WTC11 (cell line): ENCODE measurements at regions not wholly inside any gene's neighbourhood (a gene's known extent, or its start where the extent isn't known, plus 50 kb on each side); places are given as distances from the start of the nearest gene placed in this dataset.

Experiments
- ATAC-seq: fragments of 200-7000 bp; cut with Tn5 transposase; 2 replicates; pipeline ENCODE4 v1.10.0; 2021; ENCODE audit warnings: mild to moderate bottlenecking, moderate library complexity
- CTCF ChIA-PET: fragments of 300-600 bp; sonication (Branson Sonifier 250); formaldehyde crosslinking; loops from one replicate; lab custom pipeline; 2021; ENCODE audit warnings: antibody characterized with exemption; lab: Charles Lee
- POLR2A ChIA-PET: fragments of 350-600 bp; sonication (Branson Sonifier 250); formaldehyde crosslinking; loops from one replicate; lab custom pipeline; 2021; ENCODE audit warnings: antibody characterized with exemption; lab: Charles Lee
- DNase-seq: peaks from one replicate; pipeline ENCODE4 v3.0.0; 2021; ENCODE audit warnings: low spot score
- H3K27ac Mint-ChIP-seq: 2 replicates; pipeline ENCODE4 v1.8.0; 2021; ENCODE audit warnings: mixed read lengths
- H3K27me3 Mint-ChIP-seq: 2 replicates; pipeline ENCODE4 v1.8.0; 2021; ENCODE audit warnings: low read depth, mild to moderate bottlenecking, moderate library complexity, mixed read lengths
- H3K36me3 Mint-ChIP-seq: 2 replicates; pipeline ENCODE4 v1.8.0; 2021; ENCODE audit warnings: mixed read lengths
- H3K4me1 Mint-ChIP-seq: 2 replicates; pipeline ENCODE4 v1.8.0; 2022; ENCODE audit warnings: mixed read lengths
- H3K4me3 Mint-ChIP-seq: 2 replicates; pipeline ENCODE4 v1.8.0; 2021; ENCODE audit warnings: mild to moderate bottlenecking, moderate library complexity, mixed read lengths
- H3K9me3 Mint-ChIP-seq: 2 replicates; pipeline ENCODE4 v1.8.0; 2021; ENCODE audit warnings: mixed read lengths
- AFF4 ChIP-seq: sonication (generic); formaldehyde crosslinking; IDR thresholded peaks from 2 replicates; pipeline ENCODE4 v1.8.1; 2023; ENCODE audit warnings: mild to moderate bottlenecking, missing genetic modification reagents, borderline replicate concordance
- ELF4 ChIP-seq: sonication (generic); formaldehyde crosslinking; IDR thresholded peaks from 2 replicates; pipeline ENCODE4 v1.8.1; 2022; ENCODE audit warnings: low read depth, mild to moderate bottlenecking, moderate library complexity, missing genetic modification reagents
- GRHL2 ChIP-seq: fragments of 250-450 bp; sonication (Bioruptor Pico); IDR thresholded peaks from 2 replicates; pipeline ENCODE4 v1.8.0; 2022; ENCODE audit warnings: mild to moderate bottlenecking, moderate library complexity; ENCODE audit not compliant: insufficient replicate concordance, severe bottlenecking
- GTF2I ChIP-seq: fragments of 250-450 bp; sonication (Bioruptor Pico); conservative IDR thresholded peaks from 2 replicates; pipeline ENCODE4 v1.4.0; 2021; ENCODE audit warnings: mild to moderate bottlenecking
- IRF2 ChIP-seq: sonication (generic); formaldehyde crosslinking; IDR thresholded peaks from 2 replicates; pipeline ENCODE4 v1.8.0; 2022; ENCODE audit warnings: low read depth, missing genetic modification reagents, borderline replicate concordance
- KAT7 ChIP-seq: sonication (generic); formaldehyde crosslinking; IDR thresholded peaks from 2 replicates; pipeline ENCODE4 v1.8.1; 2023; ENCODE audit warnings: missing genetic modification reagents, mild to moderate bottlenecking, borderline replicate concordance
- NFATC4 ChIP-seq: fragments of 250-450 bp; sonication (Bioruptor Pico); IDR thresholded peaks from 2 replicates; pipeline ENCODE4 v1.9.0; 2021; ENCODE audit warnings: mild to moderate bottlenecking
- NR1H2 ChIP-seq: sonication (generic); formaldehyde crosslinking; IDR thresholded peaks from 2 replicates; pipeline ENCODE4 v1.9.0; 2021; ENCODE audit warnings: mild to moderate bottlenecking, moderate library complexity, missing genetic modification reagents
- NR2C2 ChIP-seq: sonication (generic); formaldehyde crosslinking; IDR thresholded peaks from 2 replicates; pipeline ENCODE4 v1.8.0; 2022; ENCODE audit warnings: mild to moderate bottlenecking, missing genetic modification reagents
- OVOL2 ChIP-seq: fragments of 250-450 bp; sonication (Bioruptor Pico); IDR thresholded peaks from 2 replicates; pipeline ENCODE4 v1.9.0; 2021; ENCODE audit warnings: mild to moderate bottlenecking, borderline replicate concordance
- SMAD3 ChIP-seq: sonication (generic); formaldehyde crosslinking; IDR thresholded peaks from 2 replicates; pipeline ENCODE4 v1.8.0; 2022; ENCODE audit warnings: missing genetic modification reagents, mild to moderate bottlenecking, borderline replicate concordance
- TEAD4 ChIP-seq: sonication (generic); formaldehyde crosslinking; IDR thresholded peaks from 2 replicates; pipeline ENCODE4 v1.8.0; 2022; ENCODE audit warnings: mild to moderate bottlenecking, missing genetic modification reagents
- USF2 ChIP-seq: sonication (generic); formaldehyde crosslinking; IDR thresholded peaks from 2 replicates; pipeline ENCODE4 v1.8.1; 2023; ENCODE audit warnings: mild to moderate bottlenecking, missing genetic modification reagents, moderate library complexity
- ZBTB43 ChIP-seq: sonication (generic); formaldehyde crosslinking; IDR thresholded peaks from 2 replicates; pipeline ENCODE4 v1.8.1; 2023; ENCODE audit warnings: mild to moderate bottlenecking, missing genetic modification reagents
- ZNF121 ChIP-seq: sonication (generic); formaldehyde crosslinking; IDR thresholded peaks from 2 replicates; pipeline ENCODE4 v1.8.0; 2023; ENCODE audit warnings: missing genetic modification reagents
- ZNF138 ChIP-seq: sonication (generic); formaldehyde crosslinking; conservative IDR thresholded peaks from 2 replicates; pipeline ENCODE4 v1.8.1; 2022; ENCODE audit warnings: mild to moderate bottlenecking, moderate library complexity, missing genetic modification reagents
- ZNF317 ChIP-seq: sonication (generic); formaldehyde crosslinking; IDR thresholded peaks from 2 replicates; pipeline ENCODE4 v1.8.1; 2023; ENCODE audit warnings: low read depth, mild to moderate bottlenecking, moderate library complexity, missing genetic modification reagents, borderline replicate concordance
- ZNF416 ChIP-seq: fragments of 250-450 bp; sonication (Bioruptor Pico); IDR thresholded peaks from 2 replicates; pipeline ENCODE4 v1.9.0; 2021; ENCODE audit warnings: mild to moderate bottlenecking, inconsistent platforms
- ZNF423 ChIP-seq: fragments of 250-450 bp; sonication (Bioruptor Pico); IDR thresholded peaks from 2 replicates; pipeline ENCODE4 v2.1.2; 2022; ENCODE audit warnings: mild to moderate bottlenecking, moderate library complexity
- ZNF532 ChIP-seq: fragments of 250-450 bp; sonication (Bioruptor Pico); IDR thresholded peaks from 2 replicates; pipeline ENCODE4 v1.9.0; 2021; ENCODE audit warnings: mild to moderate bottlenecking, borderline replicate concordance
- TF ChIP-seq, protein P1 (sequence below): sonication (generic); formaldehyde crosslinking; IDR thresholded peaks from 2 replicates; pipeline ENCODE4 v1.8.1; 2022; ENCODE audit warnings: mild to moderate bottlenecking, missing genetic modification reagents, moderate library complexity, borderline replicate concordance

DNA sequence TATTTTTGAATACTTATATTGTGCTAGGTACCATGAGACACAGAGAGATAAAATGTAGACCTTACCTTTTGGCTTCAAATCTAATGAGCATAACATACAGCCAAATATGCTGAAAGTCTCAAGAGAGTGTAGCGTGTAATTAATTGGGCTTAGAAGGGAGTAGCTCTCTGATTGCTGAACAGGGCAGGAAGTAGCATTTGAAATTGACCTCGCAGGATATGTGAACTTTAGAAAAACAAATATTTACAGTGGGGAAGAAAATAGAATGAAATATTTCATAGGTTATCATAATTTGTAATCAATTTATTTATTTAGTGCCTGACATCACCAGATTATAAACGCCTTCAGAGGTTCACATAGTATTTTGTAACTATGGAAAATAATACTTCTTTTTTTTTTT lies 327.1 kb downstream of the RFC3 start (continued):
- TF ChIP-seq ZBTB43 (CRISPR knock-in tag) (no peak), ZNF423 (no peak), NR1H2 (CRISPR knock-in tag) (no peak), ZNF138 (no peak), ZNF121 (no peak)

- CTCF ChIA-PET = no interaction called here
- TF ChIP-seq ZNF317 (no peak), NFATC4 (CRISPR knock-in tag) (no peak), TEAD4 (CRISPR knock-in tag) (no peak), IRF2 (CRISPR knock-in tag) (no peak), SMAD3 (CRISPR knock-in tag) (no peak), OVOL2 (no peak), AFF4 (CRISPR knock-in tag) (no peak), NR2C2 (no peak), KAT7 (CRISPR knock-in tag) (no peak), ZNF138 (no peak), ZNF416 (no peak), GRHL2 (no peak), ZNF532 (CRISPR knock-in tag) (no peak), ELF4 (CRISPR knock-in tag) (no peak), GTF2I (CRISPR knock-in tag) (no peak), USF2 (CRISPR knock-in tag) (no peak), ZNF423 (no peak)
- TF ChIP-seq, protein P1, sequence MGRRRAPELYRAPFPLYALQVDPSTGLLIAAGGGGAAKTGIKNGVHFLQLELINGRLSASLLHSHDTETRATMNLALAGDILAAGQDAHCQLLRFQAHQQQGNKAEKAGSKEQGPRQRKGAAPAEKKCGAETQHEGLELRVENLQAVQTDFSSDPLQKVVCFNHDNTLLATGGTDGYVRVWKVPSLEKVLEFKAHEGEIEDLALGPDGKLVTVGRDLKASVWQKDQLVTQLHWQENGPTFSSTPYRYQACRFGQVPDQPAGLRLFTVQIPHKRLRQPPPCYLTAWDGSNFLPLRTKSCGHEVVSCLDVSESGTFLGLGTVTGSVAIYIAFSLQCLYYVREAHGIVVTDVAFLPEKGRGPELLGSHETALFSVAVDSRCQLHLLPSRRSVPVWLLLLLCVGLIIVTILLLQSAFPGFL (CRISPR knock-in tag) = no peak
- H3K4me1 Mint-ChIP-seq = peaks cover 5% of the 10 kb centered on the region; the same call in 1 of the 2 replicates
- POLR2A ChIA-PET = no interaction called here
- no peak overlapping the region for H3K27ac Mint-ChIP-seq
- DNase-seq = no peak
- no peak overlapping the region for H3K4me3 Mint-ChIP-seq
- no peaks in the 10 kb centered on the region for H3K36me3 Mint-ChIP-seq
- H3K27me3 Mint-ChIP-seq = no peaks in the 10 kb centered on the region
- no peak for ATAC-seq
- H3K9me3 Mint-ChIP-seq = no peaks in the 10 kb centered on the region
Observed at GRCh38 chr13:34148359-34148758, 330.4 kb downstream of the RFC3 start.
